ENCODE measurements at regions not wholly inside any gene's neighbourhood (a gene's known extent, or its start where the extent isn't known, plus 50 kb on each side); places are given as distances from the start of the nearest gene placed in this dataset.
"Not testable (repeated sequence)": the region's sequence is repeated elsewhere in the genome, so short reads cannot be mapped to it uniquely, and the experiment has no call there.

- DNase-seq = no peak
These were observed 641.9 kb upstream of the FBXO33 start for GRCh38 chr14:40074169-40074568.

- no peak for DNase-seq
These were observed 639.9 kb upstream of the FBXO33 start for GRCh38 chr14:40072175-40072574.

- DNase-seq = no peak
These were observed 627.0 kb upstream of the FBXO33 start for GRCh38 chr14:40058901-40059897.

- DNase-seq = no peak
These were observed 621.2 kb upstream of the FBXO33 start for GRCh38 chr14:40053416-40053815.

- DNase-seq = no peak
These were observed 596.8 kb upstream of the FBXO33 start for GRCh38 chr14:40028991-40029390.

- DNase-seq = no peak
These were observed 592.9 kb upstream of the FBXO33 start for GRCh38 chr14:40025101-40025500.

GRCh38 chr14:40010961-40011360, 578.7 kb upstream of the FBXO33 start:
- DNase-seq = no peak

- DNase-seq = no peak
These were observed 577.5 kb upstream of the FBXO33 start for GRCh38 chr14:40009771-40010170.

- not testable (repeated sequence) for DNase-seq
These were observed 576.1 kb upstream of the FBXO33 start for GRCh38 chr14:40008345-40008744.

- no peak for DNase-seq
These were observed 572.8 kb upstream of the FBXO33 start for GRCh38 chr14:40004871-40005500.

- DNase-seq = no peak
These were observed 571.5 kb upstream of the FBXO33 start for GRCh38 chr14:40003773-40004172.

GRCh38 chr14:39998854-39999253, 566.6 kb upstream of the FBXO33 start:
- no peak for DNase-seq

GRCh38 chr14:39998114-39998513, 565.9 kb upstream of the FBXO33 start:
- no peak for DNase-seq

GRCh38 chr14:39991041-39991440, 558.8 kb upstream of the FBXO33 start:
- peak; percentile 95 for DNase-seq

GRCh38 chr14:39988939-39989338, 556.7 kb upstream of the FBXO33 start:
- DNase-seq = peak; percentile 81

- DNase-seq = no peak
These were observed 552.1 kb upstream of the FBXO33 start for GRCh38 chr14:39984323-39984722.

GRCh38 chr14:39977198-39977597, 545.0 kb upstream of the FBXO33 start:
- no peak for DNase-seq

GRCh38 chr14:39974036-39974435, 541.8 kb upstream of the FBXO33 start:
- DNase-seq = no peak

- no peak for DNase-seq
These were observed 540.5 kb upstream of the FBXO33 start for GRCh38 chr14:39972704-39973103.

- no peak for DNase-seq
These were observed 535.7 kb upstream of the FBXO33 start for GRCh38 chr14:39967885-39968284.

- no peak for DNase-seq
These were observed 525.8 kb upstream of the FBXO33 start for GRCh38 chr14:39957987-39958386.

GRCh38 chr14:39957290-39957689, 525.1 kb upstream of the FBXO33 start:
- DNase-seq = no peak

- DNase-seq = no peak
These were observed 524.1 kb upstream of the FBXO33 start for GRCh38 chr14:39956372-39956771.

GRCh38 chr14:39948235-39948634, 516.0 kb upstream of the FBXO33 start:
- no peak for DNase-seq
